GM12878 (cell line): ENCODE measurements at regions not wholly inside any gene's neighbourhood (a gene's known extent, or its start where the extent isn't known, plus 50 kb on each side); places are given as distances from the start of the nearest gene placed in this dataset.

Experiments
- ATAC-seq: fragments of 200-7000 bp; cut with Tn5 transposase; 3 replicates; pipeline ENCODE4 v1.9.1; 2020; ENCODE audit warnings: mild to moderate bottlenecking, moderate library complexity
- BruUV-seq: library from RNA; stranded (reverse); fragments of 400-500 nt; replicated peaks from 2 replicates; lab custom pipeline; 2021; lab: Mats Ljungman, UMichigan
- CTCF ChIA-PET: fragments of 300-600 bp; sonication (Branson Sonifier 250); formaldehyde crosslinking; extraction: SDS; loops from one replicate; lab custom pipeline; 2021; ENCODE audit warnings: inconsistent platforms; lab: Yijun Ruan, JAX
- POLR2A ChIA-PET: fragments of 350-600 bp; formaldehyde crosslinking; extraction: SDS; loops from one replicate; lab custom pipeline; 2021; ENCODE audit warnings: inconsistent platforms; lab: Charles Lee
- RAD21 ChIA-PET: fragments of 300-600 bp; sonication (Branson Sonifier 250); formaldehyde crosslinking; loops from one replicate; lab custom pipeline; 2023; ENCODE audit warnings: antibody characterized with exemption; ENCODE audit not compliant: unreplicated experiment; lab: Charles Lee
- SMC1A ChIA-PET: fragments of 300-600 bp; sonication (Branson Sonifier 250); formaldehyde crosslinking; loops from one replicate; lab custom pipeline; 2023; ENCODE audit not compliant: unreplicated experiment, uncharacterized antibody; lab: Charles Lee
- DNase-seq: peaks from one replicate; pipeline ENCODE4 v3.0.0-alpha.2; 2011; ENCODE audit warnings: low read depth, low spot score
- FAIRE-seq: peaks from 3 replicates; lab custom pipeline; 2011; peaks lifted over from hg19 to GRCh38; lab: Jason Lieb, UNC
- H2AFZ ChIP-seq: 2 replicates; pipeline ENCODE4 v1.6.0; 2011; ENCODE audit warnings: low read depth, low read length, control low read depth; ENCODE audit not compliant: control insufficient read depth
- H3K27ac ChIP-seq: 2 replicates; pipeline ENCODE4 v1.5.1; 2011; ENCODE audit warnings: control low read depth; ENCODE audit not compliant: control insufficient read depth, insufficient read depth
- H3K27me3 ChIP-seq, 2 experiments: replicated peaks in 1 of 2; 2 replicates each; pipeline versions ENCODE4 v1.6.0 to v1.6.1; 2011; ENCODE audit warnings: low read length in 1 of 2; ENCODE audit not compliant: control insufficient read depth in 2 of 2, insufficient read depth in 2 of 2
- H3K36me3 ChIP-seq, 2 experiments: 2 replicates each; pipeline ENCODE4 v1.5.1; 2011; ENCODE audit warnings: low read length in 1 of 2; ENCODE audit not compliant: control insufficient read depth in 2 of 2, insufficient read depth in 2 of 2
- H3K4me1 ChIP-seq: 2 replicates; pipeline ENCODE4 v1.6.1; 2011; ENCODE audit warnings: mild to moderate bottlenecking, low read length, moderate library complexity, mixed read lengths; ENCODE audit not compliant: control insufficient read depth, insufficient read depth
- H3K4me2 ChIP-seq: 2 replicates; pipeline ENCODE4 v1.6.0; 2011; ENCODE audit warnings: control low read depth; ENCODE audit not compliant: control insufficient read depth, insufficient read depth
- H3K4me3 ChIP-seq: fragments of 200-600 bp; sonication (generic); 2 replicates; pipeline ENCODE4 v1.5.1; 2016
- H3K79me2 ChIP-seq: 2 replicates; pipeline ENCODE4 v1.6.0; 2011; ENCODE audit warnings: low read length; ENCODE audit not compliant: control insufficient read depth, insufficient read depth
- H3K9ac ChIP-seq: 2 replicates; pipeline ENCODE4 v1.8.0; 2011; ENCODE audit warnings: low read length, control low read depth, mixed read lengths; ENCODE audit not compliant: control insufficient read depth, insufficient read depth
- H3K9me3 ChIP-seq: replicated peaks from 3 replicates; pipeline ENCODE4 v1.5.1; 2011; ENCODE audit warnings: mild to moderate bottlenecking, low read length; ENCODE audit not compliant: control insufficient read depth, insufficient read depth
- H4K20me1 ChIP-seq: 2 replicates; pipeline ENCODE4 v1.6.0; 2011; ENCODE audit not compliant: control insufficient read depth, insufficient read depth
- HDAC2 ChIP-seq: fragments of 200-600 bp; sonication (generic); IDR thresholded peaks from 2 replicates; pipeline ENCODE4 v1.6.1; 2017
- LARP7 ChIP-seq: fragments of 450-650 bp; IDR thresholded peaks from 2 replicates; pipeline ENCODE4 v1.6.1; 2017; ENCODE audit warnings: mild to moderate bottlenecking
- MTA2 ChIP-seq: fragments of 450-650 bp; IDR thresholded peaks from 2 replicates; pipeline ENCODE4 v1.6.1; 2016; ENCODE audit warnings: low read depth, mild to moderate bottlenecking, moderate library complexity
- NFXL1 ChIP-seq: fragments of 450-650 bp; IDR thresholded peaks from 2 replicates; pipeline ENCODE4 v1.6.1; 2017; ENCODE audit warnings: antibody characterized with exemption, mild to moderate bottlenecking, borderline replicate concordance
- NR2C1 ChIP-seq: fragments of 450-650 bp; IDR thresholded peaks from 2 replicates; pipeline ENCODE4 v1.6.1; 2017; ENCODE audit warnings: antibody characterized with exemption, mild to moderate bottlenecking, moderate library complexity
- NR2C2 ChIP-seq: IDR thresholded peaks from 2 replicates; pipeline ENCODE4 v1.6.1; 2011; ENCODE audit warnings: borderline replicate concordance, low read depth; ENCODE audit not compliant: control insufficient read depth, insufficient read length
- SREBF1 ChIP-seq: IDR thresholded peaks from 2 replicates; pipeline ENCODE4 v1.6.1; 2012; ENCODE audit warnings: mild to moderate bottlenecking, low read length
- TBL1XR1 ChIP-seq: IDR thresholded peaks from 2 replicates; pipeline ENCODE4 v1.6.1; 2012; ENCODE audit warnings: low read depth, low read length, improper control_type of control experiment
- YY1 ChIP-seq: IDR thresholded peaks from 2 replicates; pipeline ENCODE4 v1.6.1; 2011; ENCODE audit warnings: low read depth, mild to moderate bottlenecking, low read length
- ZBED1 ChIP-seq: IDR thresholded peaks from 2 replicates; pipeline ENCODE4 v1.6.1; 2016; ENCODE audit warnings: borderline replicate concordance
- ZNF24 ChIP-seq: fragments of 450-650 bp; IDR thresholded peaks from 2 replicates; pipeline ENCODE4 v1.6.1; 2017; ENCODE audit warnings: antibody characterized with exemption, mild to moderate bottlenecking
- WGBS: methylation state at CpG from one replicate; pipeline ENCODE4 v1.1.6; 2016; ENCODE audit warnings: low lambda C conversion rate; ENCODE audit not compliant: insufficient replicate concordance, insufficient coverage; ENCODE audit errors: missing lambda C conversion rate; 5-methylcytosine and 5-hydroxymethylcytosine counted together
- in situ Hi-C: fragments of 300-500 bp; cut with MboI; formaldehyde crosslinking; loops from 9 replicates; pipeline ENCODE4 v1.14.3; 2018; ENCODE audit warnings: mixed read lengths
- intact Hi-C: fragments of 100-400 bp; cut with micrococcal nuclease; formaldehyde crosslinking; loops from one replicate; pipeline ENCODE4 v1.14.2; 2022; ENCODE audit not compliant: unreplicated experiment
- TF ChIP-seq, protein P1 (sequence below): fragments of 450-650 bp; IDR thresholded peaks from 2 replicates; pipeline ENCODE4 v1.6.1; 2017; ENCODE audit warnings: mild to moderate bottlenecking
- TF ChIP-seq, protein P2 (sequence below): IDR thresholded peaks from 2 replicates; pipeline ENCODE4 v1.6.1; 2011; ENCODE audit warnings: borderline replicate concordance, low read depth, mild to moderate bottlenecking, moderate library complexity, mixed read lengths, low read length; ENCODE audit not compliant: insufficient read depth; ENCODE audit errors: extremely low read length
- TF ChIP-seq, protein P3 (sequence below): IDR thresholded peaks from 2 replicates; pipeline ENCODE4 v1.6.1; 2011; ENCODE audit warnings: mild to moderate bottlenecking, low read depth, low read length, moderate library complexity; ENCODE audit not compliant: insufficient replicate concordance

DNA sequence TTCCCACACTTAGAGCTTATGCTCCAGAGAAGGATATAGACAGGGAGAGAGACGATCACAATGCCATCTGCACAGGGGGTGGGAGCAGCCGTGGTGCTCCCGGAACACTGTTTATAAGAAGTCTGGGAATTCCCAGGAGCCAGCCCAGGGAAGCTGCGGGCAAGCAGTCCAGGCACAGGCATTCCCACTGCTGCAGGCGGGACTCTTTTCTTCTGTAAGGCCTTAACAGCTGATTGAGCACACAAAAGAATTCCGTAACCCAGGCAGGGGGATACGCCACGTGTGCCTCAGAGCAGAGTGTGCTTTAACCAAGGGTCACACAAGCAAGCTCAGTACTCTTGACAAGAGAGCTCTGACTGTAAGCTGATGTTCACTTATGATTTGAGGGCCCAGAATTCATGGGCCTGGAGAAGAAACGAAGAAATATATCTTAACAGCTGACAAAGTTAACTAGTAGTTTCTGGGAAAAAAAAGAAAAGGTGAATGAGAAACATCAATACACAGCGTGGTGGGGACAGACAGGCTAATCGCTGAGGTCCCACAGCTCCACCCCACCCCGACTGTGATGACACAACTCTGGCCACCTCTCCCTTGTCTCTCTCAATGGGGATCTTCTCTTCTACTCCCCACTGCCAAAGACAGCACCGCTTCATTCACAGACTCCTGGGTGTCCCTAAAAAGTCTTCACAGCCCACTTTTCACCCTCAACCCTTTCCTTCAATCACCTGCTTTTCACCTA, 85.9 kb upstream of the SIMC1 start:
- Histone ChIP-seq H3K79me2 (no peaks in the 10 kb centered on the region), H3K9ac (no peak overlapping the region), H3K27ac (no peak overlapping the region), H2AFZ (no peak overlapping the region), H3K27me3 (peaks cover 0 to 5% of the 10 kb centered on the region in 2 experiments; a peak in 2 of 4 replicates), H4K20me1 (no peaks in the 10 kb centered on the region), H3K9me3 (no peaks in the 10 kb centered on the region), H3K4me1 (no peaks in the 10 kb centered on the region), H3K4me3 (no peak overlapping the region), H3K36me3 (no peaks in the 10 kb centered on the region), H3K4me2 (no peak overlapping the region)
- ChIA-PET CTCF (no interaction called here), RAD21 (no interaction called here), SMC1A (no interaction called here), POLR2A (no interaction called here)
- ATAC-seq (no peak), FAIRE-seq (no peak), DNase-seq (no peak)
- in situ Hi-C loops = no loop called here
- WGBS = 42% methylated on average over 13 of the region's 13 CpGs
- intact Hi-C loops = no loop called here
- TF ChIP-seq LARP7 (no peak), ZNF24 (no peak), HDAC2 (no peak), YY1 (no peak), SREBF1 (no peak), TBL1XR1 (no peak), NFXL1 (no peak), MTA2 (no peak), NR2C2 (no peak), NR2C1 (no peak), ZBED1 (no peak)
- TF ChIP-seq, protein P1, sequence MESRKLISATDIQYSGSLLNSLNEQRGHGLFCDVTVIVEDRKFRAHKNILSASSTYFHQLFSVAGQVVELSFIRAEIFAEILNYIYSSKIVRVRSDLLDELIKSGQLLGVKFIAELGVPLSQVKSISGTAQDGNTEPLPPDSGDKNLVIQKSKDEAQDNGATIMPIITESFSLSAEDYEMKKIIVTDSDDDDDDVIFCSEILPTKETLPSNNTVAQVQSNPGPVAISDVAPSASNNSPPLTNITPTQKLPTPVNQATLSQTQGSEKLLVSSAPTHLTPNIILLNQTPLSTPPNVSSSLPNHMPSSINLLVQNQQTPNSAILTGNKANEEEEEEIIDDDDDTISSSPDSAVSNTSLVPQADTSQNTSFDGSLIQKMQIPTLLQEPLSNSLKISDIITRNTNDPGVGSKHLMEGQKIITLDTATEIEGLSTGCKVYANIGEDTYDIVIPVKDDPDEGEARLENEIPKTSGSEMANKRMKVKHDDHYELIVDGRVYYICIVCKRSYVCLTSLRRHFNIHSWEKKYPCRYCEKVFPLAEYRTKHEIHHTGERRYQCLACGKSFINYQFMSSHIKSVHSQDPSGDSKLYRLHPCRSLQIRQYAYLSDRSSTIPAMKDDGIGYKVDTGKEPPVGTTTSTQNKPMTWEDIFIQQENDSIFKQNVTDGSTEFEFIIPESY = no peak
- TF ChIP-seq, protein P2, sequence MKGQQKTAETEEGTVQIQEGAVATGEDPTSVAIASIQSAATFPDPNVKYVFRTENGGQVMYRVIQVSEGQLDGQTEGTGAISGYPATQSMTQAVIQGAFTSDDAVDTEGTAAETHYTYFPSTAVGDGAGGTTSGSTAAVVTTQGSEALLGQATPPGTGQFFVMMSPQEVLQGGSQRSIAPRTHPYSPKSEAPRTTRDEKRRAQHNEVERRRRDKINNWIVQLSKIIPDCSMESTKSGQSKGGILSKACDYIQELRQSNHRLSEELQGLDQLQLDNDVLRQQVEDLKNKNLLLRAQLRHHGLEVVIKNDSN = no peak
- TF ChIP-seq, protein P3, sequence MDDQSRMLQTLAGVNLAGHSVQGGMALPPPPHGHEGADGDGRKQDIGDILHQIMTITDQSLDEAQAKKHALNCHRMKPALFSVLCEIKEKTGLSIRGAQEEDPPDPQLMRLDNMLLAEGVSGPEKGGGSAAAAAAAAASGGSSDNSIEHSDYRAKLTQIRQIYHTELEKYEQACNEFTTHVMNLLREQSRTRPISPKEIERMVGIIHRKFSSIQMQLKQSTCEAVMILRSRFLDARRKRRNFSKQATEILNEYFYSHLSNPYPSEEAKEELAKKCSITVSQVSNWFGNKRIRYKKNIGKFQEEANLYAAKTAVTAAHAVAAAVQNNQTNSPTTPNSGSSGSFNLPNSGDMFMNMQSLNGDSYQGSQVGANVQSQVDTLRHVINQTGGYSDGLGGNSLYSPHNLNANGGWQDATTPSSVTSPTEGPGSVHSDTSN = no peak
- BruUV-seq = no TSS peak
